Ascending aorta (tissue), 2 donors: ENCODE measurements at regions not wholly inside any gene's neighbourhood (a gene's known extent, or its start where the extent isn't known, plus 50 kb on each side); places are given as distances from the start of the nearest gene placed in this dataset.
"Not testable (repeated sequence)": the region's sequence is repeated elsewhere in the genome, so short reads cannot be mapped to it uniquely, and the experiment has no call there.

ENCODE experiments used
- DNase-seq, 2 donors: peaks; one replicate each; pipeline ENCODE4 v3.0.0-alpha.2; 2019; ENCODE audit warnings: low spot score in 2 of 2
- H3K27ac ChIP-seq, 2 donors: fragments of 200-600 bp; sonication (generic); one replicate each; pipeline ENCODE4 v1.5.1; 2016 to 2017; ENCODE audit warnings: mild to moderate bottlenecking in 1 of 2
- H3K27me3 ChIP-seq: fragments of 200-600 bp; sonication (generic); one replicate; pipeline ENCODE4 v1.5.1; 2017
- H3K36me3 ChIP-seq, 2 donors: fragments of 200-600 bp; sonication (generic); one replicate each; pipeline ENCODE4 v1.5.1; 2016
- H3K4me1 ChIP-seq, 2 donors: fragments of 200-600 bp; sonication (generic); one replicate each; pipeline ENCODE4 v1.5.1; 2016 to 2017; ENCODE audit warnings: mild to moderate bottlenecking in 1 of 2
- H3K4me3 ChIP-seq, 2 donors: fragments of 200-600 bp; sonication (generic); one replicate each; pipeline ENCODE4 v1.5.1; 2016 to 2017; ENCODE audit warnings: mild to moderate bottlenecking in 1 of 2
- H3K9me3 ChIP-seq, 2 donors: fragments of 200-600 bp; sonication (generic); one replicate each; pipeline ENCODE4 v1.5.1; 2016
- CTCF ChIP-seq, 3 experiments: fragments of 200-600 bp in 2 of 3; fragments of 450-650 bp in 1 of 3; sonication (generic) in 2 of 3; IDR thresholded peaks; one replicate each; pipeline ENCODE4 v1.5.1; 2016 to 2019; ENCODE audit warnings: antibody characterized with exemption in 3 of 3, mild to moderate bottlenecking in 1 of 3, moderate library complexity in 1 of 3
- intact Hi-C: fragments of 100-400 bp; cut with DNase I; formaldehyde crosslinking; loops from one replicate; pipeline ENCODE4 v1.15.1; 2023

- no peak overlapping the region for H3K27ac ChIP-seq
- no peaks in the 10 kb centered on the region for H3K4me1 ChIP-seq
- intact Hi-C loops: no loop called here
- no peak for DNase-seq
- H3K36me3 ChIP-seq: no peaks in the 10 kb centered on the region
- no peak overlapping the region for H3K4me3 ChIP-seq
- no peaks in the 10 kb centered on the region for H3K27me3 ChIP-seq
- TF ChIP-seq CTCF (IDR thresholded peaks at IDR 0.05): no peak
- H3K9me3 ChIP-seq: no peaks in the 10 kb centered on the region
Measured at GRCh38 chr1:195866781-195867222, 741.4 kb downstream of the KCNT2 start.

GRCh38 chr1:195866091-195866780 lies 742.0 kb downstream of the KCNT2 start:
- no peak for TF ChIP-seq CTCF (IDR thresholded peaks at IDR 0.05)
- intact Hi-C loops: no loop called here
- Histone ChIP-seq H3K4me3 (no peak overlapping the region), H3K27me3 (no peaks in the 10 kb centered on the region), H3K27ac (no peak overlapping the region), H3K36me3 (no peaks in the 10 kb centered on the region), H3K4me1 (no peaks in the 10 kb centered on the region), H3K9me3 (no peaks in the 10 kb centered on the region)
- no peak for DNase-seq

DNA sequence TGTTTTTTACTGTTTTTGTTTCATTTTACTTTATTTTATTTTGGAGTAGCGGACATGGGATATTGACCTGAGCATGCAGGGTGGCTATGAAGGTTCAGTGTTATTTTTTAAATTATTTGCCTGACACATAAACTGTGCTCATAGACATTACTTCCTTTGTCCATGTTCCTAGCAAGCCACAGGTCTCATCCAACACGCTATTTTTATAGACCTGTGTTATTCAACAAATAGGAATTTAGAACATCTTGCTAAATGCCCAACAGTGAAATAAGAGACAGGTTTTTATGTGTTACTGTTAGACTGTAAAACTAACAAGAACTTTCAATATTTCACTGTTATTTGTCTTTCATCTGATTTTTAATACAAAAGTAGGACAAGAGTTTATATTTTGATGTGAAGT lies 756.4 kb downstream of the KCNT2 start:
- Histone ChIP-seq H3K9me3 (no peaks in the 10 kb centered on the region), H3K4me3 (no peak overlapping the region), H3K36me3 (no peaks in the 10 kb centered on the region), H3K27me3 (no peaks in the 10 kb centered on the region), H3K4me1 (no peaks in the 10 kb centered on the region), H3K27ac (no peak overlapping the region)
- no peak for DNase-seq
- intact Hi-C loops: no loop called here
- no peak for TF ChIP-seq CTCF (IDR thresholded peaks at IDR 0.05)

DNA sequence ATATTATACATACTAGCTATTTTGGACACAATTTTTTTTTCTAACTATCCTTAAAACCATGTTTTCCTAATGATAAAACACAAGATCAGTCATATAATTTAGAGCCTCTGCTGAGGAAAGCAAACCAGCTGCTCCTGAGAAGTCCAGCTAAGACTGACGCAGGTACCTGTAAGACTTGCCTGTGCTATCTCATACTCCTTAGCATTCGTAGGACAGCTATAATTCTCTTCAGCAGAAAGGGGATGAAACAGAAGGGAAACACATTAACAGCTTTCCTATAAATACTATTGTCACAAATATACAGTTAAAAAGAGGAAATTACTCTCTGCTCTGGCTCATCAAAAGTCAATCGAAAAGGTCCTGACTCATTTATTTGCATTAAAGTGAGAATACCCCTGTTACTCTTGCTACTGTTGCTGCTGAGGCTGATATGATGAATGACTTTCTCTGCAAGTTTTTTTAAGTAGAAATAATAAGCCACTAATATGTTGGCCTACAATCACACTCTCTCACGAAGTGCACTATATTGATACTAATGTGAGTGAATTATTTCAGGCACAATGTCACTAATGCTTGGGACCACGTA lies 757.1 kb downstream of the KCNT2 start:
- no peak overlapping the region for H3K27ac ChIP-seq
- no peaks in the 10 kb centered on the region for H3K4me1 ChIP-seq
- H3K9me3 ChIP-seq: no peaks in the 10 kb centered on the region
- H3K4me3 ChIP-seq: no peak overlapping the region
- DNase-seq: no peak
- no peaks in the 10 kb centered on the region for H3K36me3 ChIP-seq
- intact Hi-C loops: no loop called here
- H3K27me3 ChIP-seq: no peaks in the 10 kb centered on the region
- TF ChIP-seq CTCF (IDR thresholded peaks at IDR 0.05): no peak

GRCh38 chr1:195849180-195849579 lies 759.1 kb downstream of the KCNT2 start:
- TF ChIP-seq CTCF (IDR thresholded peaks at IDR 0.05): no peak
- H3K4me1 ChIP-seq: no peaks in the 10 kb centered on the region
- intact Hi-C loops: no loop called here
- no peak overlapping the region for H3K27ac ChIP-seq
- no peaks in the 10 kb centered on the region for H3K36me3 ChIP-seq
- H3K27me3 ChIP-seq: no peaks in the 10 kb centered on the region
- no peaks in the 10 kb centered on the region for H3K9me3 ChIP-seq
- no peak for DNase-seq
- H3K4me3 ChIP-seq: no peak overlapping the region

- H3K27ac ChIP-seq, intact Hi-C loops: not testable (repeated sequence)
Measured at GRCh38 chr1:195847957-195848875, 760.0 kb downstream of the KCNT2 start.

More at GRCh38 chr1:195847957-195848875, 760.0 kb downstream of the KCNT2 start:
- not testable (repeated sequence) for H3K4me3 ChIP-seq, H3K36me3 ChIP-seq, H3K27me3 ChIP-seq, H3K4me1 ChIP-seq, H3K9me3 ChIP-seq, DNase-seq
